Adipose tissue (tissue), 3 donors: ENCODE measurements at regions not wholly inside any gene's neighbourhood (a gene's known extent, or its start where the extent isn't known, plus 50 kb on each side); places are given as distances from the start of the nearest gene placed in this dataset.
"Not testable (repeated sequence)": the region's sequence is repeated elsewhere in the genome, so short reads cannot be mapped to it uniquely, and the experiment has no call there.

Experiments used
- H3K27ac ChIP-seq: one replicate; pipeline ENCODE4 v1.5.1; 2013; ENCODE audit warnings: low read depth, low read length
- WGBS, 3 donors: extraction: QIAGEN DNeasy Blood & Tissue Kit; methylation state at CpG; one replicate each; pipeline ENCODE4 v1.1.7; 2013; 5-methylcytosine and 5-hydroxymethylcytosine counted together
- donor health status: healthy with polysubstance abuse.
- donor health status: Bipolar disorder and iron deficiency.
- donor health status: healthy.

- 92 to 95% (median 93%) methylated on average over 13 to 30 of the region's 31 CpGs for WGBS, 3 donors
- not testable (repeated sequence) for H3K27ac ChIP-seq
Measured at GRCh38 chrX:45503787-45504362, 303.2 kb upstream of the DIPK2B start.

DNA sequence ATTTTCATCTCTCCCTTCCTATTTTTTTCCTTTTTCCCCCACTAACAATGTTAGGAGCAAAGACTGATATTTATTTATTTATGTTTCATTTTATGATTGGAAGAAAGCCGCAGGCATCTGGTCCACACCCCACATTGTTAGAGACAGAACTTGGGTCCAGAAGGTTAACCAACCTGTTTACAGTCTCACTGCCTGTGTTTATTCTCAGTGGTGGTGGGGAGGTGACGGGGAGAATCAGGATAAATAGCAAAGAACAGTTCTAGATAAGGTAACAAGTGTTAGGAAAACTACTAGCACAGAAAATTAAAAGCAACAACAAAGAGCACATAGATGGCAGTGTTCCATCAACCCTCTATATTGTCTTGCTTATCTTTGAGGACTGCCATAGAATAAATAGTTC is 301.7 kb upstream of the DIPK2B start:
- 63 to 94% (median 82%) methylated on average over 2 of the region's 2 CpGs for WGBS, 3 donors
- H3K27ac ChIP-seq = no peak overlapping the region

- H3K27ac ChIP-seq = no peak overlapping the region
- WGBS, 3 donors = 83 to 94% (median 87%) methylated on average over 3 of the region's 3 CpGs
Measured at GRCh38 chrX:45497290-45497689, 296.6 kb upstream of the DIPK2B start.

DNA sequence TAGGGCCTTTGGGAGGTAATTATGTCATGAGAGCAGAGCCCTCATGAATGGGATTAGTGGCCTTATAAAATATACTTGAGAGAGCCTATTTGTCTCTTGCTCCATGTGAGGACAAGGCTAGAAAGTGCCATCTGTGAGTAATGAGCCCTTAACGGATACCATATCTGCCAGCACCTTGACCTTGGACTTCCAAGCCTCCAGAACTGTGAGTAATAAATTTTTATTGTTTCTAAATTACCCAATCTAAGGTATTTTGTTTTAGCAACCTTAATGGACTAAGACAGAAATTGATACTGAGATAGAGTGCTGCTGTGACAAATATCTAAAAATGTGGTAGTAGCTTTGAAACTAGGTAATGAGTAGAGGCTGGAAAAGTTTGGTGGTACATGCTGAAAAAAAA is 285.0 kb upstream of the DIPK2B start:
- H3K27ac ChIP-seq = no peak overlapping the region
- WGBS, 3 donors = 22 to 82% (median 77%) methylated on average over 1 of the region's 1 CpG

DNA sequence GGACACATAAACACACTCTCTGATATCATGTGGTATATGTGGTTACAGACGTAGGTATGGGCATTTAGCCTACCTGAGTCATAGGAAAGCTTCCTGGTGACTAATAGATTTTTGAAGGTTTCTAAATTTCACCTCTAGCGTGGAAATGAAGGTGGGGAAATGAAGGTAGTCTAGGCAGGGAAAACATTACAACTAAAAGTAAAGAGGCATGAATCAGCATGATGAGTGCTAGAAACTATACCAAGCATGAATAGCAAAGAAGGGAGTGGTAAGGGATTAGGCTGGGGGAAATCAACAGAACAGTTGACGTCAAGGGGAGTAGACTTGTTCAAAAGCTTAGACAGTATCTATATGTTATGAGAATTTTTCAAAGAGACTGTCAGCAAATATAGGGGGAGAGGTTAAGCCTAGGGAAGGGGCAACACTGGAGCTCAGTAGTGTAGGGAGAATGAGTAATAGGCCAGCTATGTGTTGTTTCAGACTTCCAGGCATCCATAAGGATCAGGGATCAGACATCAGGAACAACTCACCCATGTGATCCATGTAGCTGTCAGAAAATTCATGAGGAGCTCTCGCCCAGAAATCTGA is 279.3 kb upstream of the DIPK2B start:
- H3K27ac ChIP-seq = no peak overlapping the region
- 67 to 88% (median 79%) methylated on average over 4 of the region's 4 CpGs for WGBS, 3 donors

- WGBS, 3 donors = 69 to 86% (median 73%) methylated on average over 4 of the region's 4 CpGs
- H3K27ac ChIP-seq = no peak overlapping the region
Measured at GRCh38 chrX:45479196-45479834, 278.6 kb upstream of the DIPK2B start.

DNA sequence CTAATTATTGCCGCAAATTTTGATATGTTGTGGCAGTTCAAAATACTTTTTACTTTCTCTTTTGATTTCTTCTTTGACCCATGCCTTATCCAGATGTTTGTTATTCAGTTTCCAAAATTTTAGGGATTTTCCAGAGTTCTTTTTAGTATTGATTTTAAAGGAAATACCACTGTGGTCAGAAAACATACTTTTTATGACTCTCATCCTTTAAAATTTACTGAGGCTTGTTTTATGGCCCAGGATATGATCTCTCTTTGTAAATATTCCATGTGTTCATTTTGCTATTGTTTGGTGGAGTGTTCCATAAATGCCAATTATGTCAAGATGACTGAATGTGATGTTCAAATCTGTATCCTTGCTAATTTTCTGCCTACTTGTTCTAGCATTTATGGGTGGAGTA is 272.3 kb upstream of the DIPK2B start:
- H3K27ac ChIP-seq = no peak overlapping the region
- 50 to 88% (median 62%) methylated on average over 1 of the region's 1 CpG for WGBS, 3 donors

- not testable (repeated sequence) for H3K27ac ChIP-seq
- 93 to 98% (median 97%) methylated on average over 6 of the region's 6 CpGs for WGBS, 3 donors
Measured at GRCh38 chrX:45467537-45467936, 266.9 kb upstream of the DIPK2B start.

GRCh38 chrX:45455732-45456131 is 255.1 kb upstream of the DIPK2B start:
- WGBS, 3 donors = 79 to 95% (median 91%) methylated on average over 5 of the region's 5 CpGs
- H3K27ac ChIP-seq = not testable (repeated sequence)

- WGBS, 3 donors = 89 to 97% (median 90%) methylated on average over 2 of the region's 2 CpGs
Measured at GRCh38 chrX:45454290-45454689, 253.6 kb upstream of the DIPK2B start.

DNA sequence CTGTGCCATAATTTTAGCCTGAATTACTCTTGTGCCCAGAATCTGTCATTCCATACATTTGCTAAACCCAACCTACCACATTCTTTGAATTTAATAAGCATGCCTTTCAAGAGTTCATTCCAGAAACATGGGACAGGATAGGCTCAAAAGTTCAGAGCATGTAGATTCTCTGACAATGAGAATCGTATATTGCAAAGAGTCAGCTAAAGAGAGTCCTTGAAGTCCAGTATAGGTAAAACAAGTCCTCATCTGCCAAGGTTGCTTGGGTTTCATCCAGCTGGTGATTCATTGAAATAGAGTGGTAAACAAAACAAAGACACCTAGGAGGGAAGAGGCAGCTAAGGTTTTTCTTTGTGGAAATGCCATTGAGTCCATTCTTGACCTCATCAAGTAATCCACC is 249.3 kb upstream of the DIPK2B start:
- H3K27ac ChIP-seq = no peak overlapping the region

More at GRCh38 chrX:45454290-45454689, 253.6 kb upstream of the DIPK2B start:
- no peak overlapping the region for H3K27ac ChIP-seq

GRCh38 chrX:45447995-45448394 is 247.3 kb upstream of the DIPK2B start:
- H3K27ac ChIP-seq = no peak overlapping the region

More for the DNA sequence above, 249.3 kb upstream of the DIPK2B start:
- 31 to 61% (median 60%) methylated on average over 1 of the region's 1 CpG for WGBS, 3 donors

DNA sequence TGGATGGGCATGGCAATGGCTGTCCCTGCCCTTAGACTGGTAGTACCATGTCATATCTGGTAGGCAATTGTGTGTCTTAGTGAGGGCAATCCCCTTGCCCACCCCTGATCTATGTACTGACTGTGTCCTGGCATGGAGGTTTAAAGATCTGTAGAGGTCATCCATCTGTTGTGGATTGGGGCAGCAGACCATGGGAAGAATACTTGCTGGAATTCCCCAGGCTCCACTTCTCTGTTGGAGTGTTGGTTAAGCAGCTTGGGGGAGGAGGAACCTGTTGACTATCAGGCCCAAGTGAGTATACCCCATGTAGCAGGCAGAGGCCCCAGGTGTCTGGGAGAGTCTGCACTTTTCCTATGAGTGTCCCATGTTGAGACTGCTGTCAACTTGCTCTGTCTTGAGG is 246.7 kb upstream of the DIPK2B start:
- H3K27ac ChIP-seq = no peak overlapping the region

- 49 to 78% (median 60%) methylated on average over 2 of the region's 2 CpGs for WGBS, 3 donors
- H3K27ac ChIP-seq = no peak overlapping the region
Measured at GRCh38 chrX:45445745-45446412, 245.2 kb upstream of the DIPK2B start.

- WGBS, 3 donors = 70 to 94% (median 82%) methylated on average over 2 of the region's 2 CpGs
- no peak overlapping the region for H3K27ac ChIP-seq
Measured at GRCh38 chrX:45437186-45437585, 236.5 kb upstream of the DIPK2B start.

GRCh38 chrX:45435481-45435880 is 234.8 kb upstream of the DIPK2B start:
- H3K27ac ChIP-seq = no peak overlapping the region

DNA sequence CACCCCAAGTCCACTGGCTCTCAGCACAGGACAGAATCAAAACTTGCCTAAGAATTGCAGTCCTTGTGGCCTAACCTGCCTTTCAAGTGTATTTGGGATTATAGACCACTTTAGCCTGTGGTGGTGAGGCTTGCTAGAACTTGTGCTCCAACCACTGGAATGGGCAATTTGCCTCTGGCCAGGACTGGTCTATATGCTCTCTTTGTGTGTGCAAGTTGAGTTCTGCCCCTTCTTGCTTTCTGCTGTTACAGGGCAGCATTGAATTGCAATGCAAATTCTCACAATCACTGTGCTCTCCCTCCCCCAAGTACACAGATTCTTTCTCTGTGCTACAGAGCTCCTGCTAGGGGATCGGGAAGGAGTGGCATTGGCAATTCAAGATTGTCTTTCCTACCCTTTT is 233.6 kb upstream of the DIPK2B start:
- H3K27ac ChIP-seq = no peak overlapping the region
- 22 to 91% (median 48%) methylated on average over 1 of the region's 1 CpG for WGBS, 3 donors

- WGBS, 3 donors = 59 to 85% (median 78%) methylated on average over 2 of the region's 2 CpGs
- H3K27ac ChIP-seq = no peak overlapping the region
Measured at GRCh38 chrX:45428831-45429230, 228.2 kb upstream of the DIPK2B start.

DNA sequence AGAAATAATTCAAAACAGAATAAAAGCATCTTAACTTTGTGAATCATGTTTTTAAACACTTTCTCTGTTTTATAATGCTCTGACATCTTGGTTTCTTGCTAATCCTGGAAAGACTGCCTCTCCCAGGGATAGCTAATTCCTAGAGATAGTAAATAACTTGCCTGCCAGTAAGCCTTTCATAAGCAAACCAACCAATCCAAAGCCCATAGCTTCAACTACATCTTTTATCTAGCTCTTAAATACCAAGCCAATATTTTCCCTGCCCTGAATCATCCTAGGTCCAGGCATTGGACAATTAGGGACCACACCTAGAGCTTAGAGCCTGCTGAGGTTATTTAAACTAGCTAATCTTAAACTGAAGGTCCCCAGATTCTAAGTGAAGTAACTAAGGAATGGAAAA is 223.7 kb upstream of the DIPK2B start:
- no peak overlapping the region for H3K27ac ChIP-seq
